Tibial nerve (tissue), 4 donors: ENCODE measurements at regions not wholly inside any gene's neighbourhood (a gene's known extent, or its start where the extent isn't known, plus 50 kb on each side); places are given as distances from the start of the nearest gene placed in this dataset.
"Not testable (repeated sequence)": the region's sequence is repeated elsewhere in the genome, so short reads cannot be mapped to it uniquely, and the experiment has no call there.

Source experiments
- EP300 ChIP-seq, 2 donors: sonication (generic); formaldehyde crosslinking; IDR thresholded peaks; one replicate each; pipeline ENCODE4 v1.6.1; 2017; ENCODE audit warnings: antibody characterized with exemption in 2 of 2, mild to moderate bottlenecking in 1 of 2
- TF ChIP-seq, protein P1 (sequence below), 5 experiments: fragments of 200-600 bp in 3 of 5; fragments of 450-650 bp in 2 of 5; sonication (generic) in 3 of 5; IDR thresholded peaks; one replicate each; pipeline ENCODE4 v1.5.1; 2016 to 2019; ENCODE audit warnings: antibody characterized with exemption in 5 of 5, mild to moderate bottlenecking in 3 of 5, moderate library complexity in 2 of 5

DNA sequence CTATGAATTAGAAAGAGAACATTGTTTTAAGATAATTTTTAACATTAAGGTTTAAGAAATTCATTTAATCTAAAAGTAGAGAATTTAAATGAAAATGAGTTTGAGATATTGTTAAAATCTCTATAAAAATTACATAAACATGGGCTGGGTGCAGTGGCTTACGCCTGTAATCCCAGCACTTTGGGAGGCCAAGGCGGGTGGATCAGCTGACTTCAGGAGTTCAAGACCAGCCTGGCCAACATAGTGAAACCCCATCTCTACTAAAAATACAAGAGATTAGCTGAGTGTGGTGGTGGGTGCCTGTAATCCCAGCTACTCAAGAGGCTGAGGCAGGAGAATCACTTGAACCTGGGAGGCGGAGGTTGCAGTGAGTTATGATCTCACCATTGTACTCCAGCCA, 1379.6 kb downstream of the NCAM2 start:
- TF ChIP-seq, protein P1, sequence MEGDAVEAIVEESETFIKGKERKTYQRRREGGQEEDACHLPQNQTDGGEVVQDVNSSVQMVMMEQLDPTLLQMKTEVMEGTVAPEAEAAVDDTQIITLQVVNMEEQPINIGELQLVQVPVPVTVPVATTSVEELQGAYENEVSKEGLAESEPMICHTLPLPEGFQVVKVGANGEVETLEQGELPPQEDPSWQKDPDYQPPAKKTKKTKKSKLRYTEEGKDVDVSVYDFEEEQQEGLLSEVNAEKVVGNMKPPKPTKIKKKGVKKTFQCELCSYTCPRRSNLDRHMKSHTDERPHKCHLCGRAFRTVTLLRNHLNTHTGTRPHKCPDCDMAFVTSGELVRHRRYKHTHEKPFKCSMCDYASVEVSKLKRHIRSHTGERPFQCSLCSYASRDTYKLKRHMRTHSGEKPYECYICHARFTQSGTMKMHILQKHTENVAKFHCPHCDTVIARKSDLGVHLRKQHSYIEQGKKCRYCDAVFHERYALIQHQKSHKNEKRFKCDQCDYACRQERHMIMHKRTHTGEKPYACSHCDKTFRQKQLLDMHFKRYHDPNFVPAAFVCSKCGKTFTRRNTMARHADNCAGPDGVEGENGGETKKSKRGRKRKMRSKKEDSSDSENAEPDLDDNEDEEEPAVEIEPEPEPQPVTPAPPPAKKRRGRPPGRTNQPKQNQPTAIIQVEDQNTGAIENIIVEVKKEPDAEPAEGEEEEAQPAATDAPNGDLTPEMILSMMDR (IDR thresholded peaks at IDR 0.05), result not testable (repeated sequence)
- TF ChIP-seq EP300 (IDR thresholded peaks at IDR 0.05), result not testable (repeated sequence)
